Raji (cell line): ENCODE measurements at regions not wholly inside any gene's neighbourhood (a gene's known extent, or its start where the extent isn't known, plus 50 kb on each side); places are given as distances from the start of the nearest gene placed in this dataset.

Experiments
- POLR2A ChIP-seq: IDR thresholded peaks from 2 replicates; pipeline ENCODE4 v1.6.1; 2011; ENCODE audit warnings: low read depth, low read length, control low read depth; ENCODE audit not compliant: insufficient read depth

GRCh38 chr1:87765681-87766070 is 437.0 kb downstream of the LMO4 start:
- TF ChIP-seq POLR2A, result no peak

GRCh38 chr1:87766737-87767136 is 438.1 kb downstream of the LMO4 start:
- no peak for TF ChIP-seq POLR2A

GRCh38 chr1:87778896-87779295 is 450.2 kb downstream of the LMO4 start:
- no peak for TF ChIP-seq POLR2A

GRCh38 chr1:87781554-87781953 is 452.9 kb downstream of the LMO4 start:
- no peak for TF ChIP-seq POLR2A

- TF ChIP-seq POLR2A, result no peak
Observed at GRCh38 chr1:87783315-87783714, 454.6 kb downstream of the LMO4 start.

- no peak for TF ChIP-seq POLR2A
Observed at GRCh38 chr1:87785386-87785785, 456.7 kb downstream of the LMO4 start.

GRCh38 chr1:87786229-87786628 is 457.5 kb downstream of the LMO4 start:
- TF ChIP-seq POLR2A, result no peak

GRCh38 chr1:87786861-87787545 is 458.3 kb downstream of the LMO4 start:
- TF ChIP-seq POLR2A, result no peak

- no peak for TF ChIP-seq POLR2A
Observed at GRCh38 chr1:87787551-87787950, 458.9 kb downstream of the LMO4 start.

GRCh38 chr1:87790756-87791155 is 462.1 kb downstream of the LMO4 start:
- TF ChIP-seq POLR2A, result no peak

- TF ChIP-seq POLR2A, result no peak
Observed at GRCh38 chr1:87791931-87792740, 463.5 kb downstream of the LMO4 start.

- TF ChIP-seq POLR2A, result no peak
Observed at GRCh38 chr1:87794788-87795614, 466.3 kb downstream of the LMO4 start.

GRCh38 chr1:87795615-87796337 is 467.1 kb downstream of the LMO4 start:
- no peak for TF ChIP-seq POLR2A

- TF ChIP-seq POLR2A, result no peak
Observed at GRCh38 chr1:87796471-87796901, 467.8 kb downstream of the LMO4 start.

GRCh38 chr1:87799451-87799850 is 470.8 kb downstream of the LMO4 start:
- TF ChIP-seq POLR2A, result no peak

- TF ChIP-seq POLR2A, result no peak
Observed at GRCh38 chr1:87800006-87800405, 471.3 kb downstream of the LMO4 start.

- no peak for TF ChIP-seq POLR2A
Observed at GRCh38 chr1:87803375-87803774, 474.7 kb downstream of the LMO4 start.
